HEK293T (cell line): ENCODE measurements at regions not wholly inside any gene's neighbourhood (a gene's known extent, or its start where the extent isn't known, plus 50 kb on each side); places are given as distances from the start of the nearest gene placed in this dataset.

ENCODE experiments used
- CTCF ChIA-PET: fragments of 350-600 bp; formaldehyde crosslinking; extraction: SDS; loops from one replicate; lab custom pipeline; 2021; ENCODE audit warnings: antibody characterized with exemption, inconsistent platforms; lab: Yijun Ruan, JAX
- POLR2A ChIA-PET: fragments of 350-600 bp; formaldehyde crosslinking; extraction: SDS; loops from one replicate; lab custom pipeline; 2020; ENCODE audit warnings: antibody characterized with exemption, inconsistent platforms; lab: Yijun Ruan, JAX
- DNase-seq: peaks from one replicate; pipeline ENCODE4 v3.0.0; 2012; ENCODE audit warnings: mixed read lengths; ENCODE audit errors: extremely low spot score
- ARNT ChIP-seq: fragments of 450-650 bp; IDR thresholded peaks from 2 replicates; pipeline ENCODE4 v1.6.1; 2017; ENCODE audit warnings: mild to moderate bottlenecking
- BHLHE40 ChIP-seq: fragments of 450-650 bp; IDR thresholded peaks from 2 replicates; pipeline ENCODE4 v1.6.1; 2016; ENCODE audit warnings: mild to moderate bottlenecking, moderate library complexity, borderline replicate concordance
- CTBP1 ChIP-seq: fragments of 450-650 bp; IDR thresholded peaks from 2 replicates; pipeline ENCODE4 v1.6.1; 2016; ENCODE audit warnings: borderline replicate concordance
- ELF4 ChIP-seq: fragments of 450-650 bp; IDR thresholded peaks from 2 replicates; pipeline ENCODE4 v1.6.1; 2017; ENCODE audit warnings: antibody characterized with exemption
- FOXA1 ChIP-seq: fragments of 450-650 bp; IDR thresholded peaks from 2 replicates; pipeline ENCODE4 v1.6.1; 2016; ENCODE audit warnings: mild to moderate bottlenecking
- FOXK2 ChIP-seq: fragments of 450-650 bp; IDR thresholded peaks from 2 replicates; pipeline ENCODE4 v1.6.1; 2016; ENCODE audit warnings: mild to moderate bottlenecking
- FOXM1 ChIP-seq: fragments of 450-650 bp; IDR thresholded peaks from 2 replicates; pipeline ENCODE4 v1.6.1; 2017; ENCODE audit warnings: mild to moderate bottlenecking, borderline replicate concordance
- HDGF ChIP-seq: fragments of 450-650 bp; IDR thresholded peaks from 2 replicates; pipeline ENCODE4 v1.6.1; 2017; ENCODE audit warnings: antibody characterized with exemption, borderline replicate concordance
- L3MBTL2 ChIP-seq: fragments of 450-650 bp; conservative IDR thresholded peaks from 2 replicates; pipeline ENCODE4 v1.6.1; 2016; ENCODE audit warnings: mild to moderate bottlenecking
- LEF1 ChIP-seq: fragments of 450-650 bp; IDR thresholded peaks from 2 replicates; pipeline ENCODE4 v1.6.1; 2017; ENCODE audit warnings: mild to moderate bottlenecking, borderline replicate concordance
- NFRKB ChIP-seq: fragments of 450-650 bp; IDR thresholded peaks from 2 replicates; pipeline ENCODE4 v1.6.1; 2016; ENCODE audit warnings: mild to moderate bottlenecking, moderate library complexity
- SP1 ChIP-seq: fragments of 450-650 bp; IDR thresholded peaks from 2 replicates; pipeline ENCODE4 v1.6.1; 2017
- SUZ12 ChIP-seq: fragments of 450-650 bp; IDR thresholded peaks from 2 replicates; pipeline ENCODE4 v1.6.1; 2016; ENCODE audit warnings: mild to moderate bottlenecking
- TARDBP ChIP-seq: fragments of 450-650 bp; IDR thresholded peaks from 2 replicates; pipeline ENCODE4 v1.6.1; 2016
- ZNF384 ChIP-seq: fragments of 450-650 bp; IDR thresholded peaks from 2 replicates; pipeline ENCODE4 v1.6.1; 2016
- TF ChIP-seq, protein P1 (sequence below): fragments of 450-650 bp; IDR thresholded peaks from 2 replicates; pipeline ENCODE4 v1.6.1; 2016

DNA sequence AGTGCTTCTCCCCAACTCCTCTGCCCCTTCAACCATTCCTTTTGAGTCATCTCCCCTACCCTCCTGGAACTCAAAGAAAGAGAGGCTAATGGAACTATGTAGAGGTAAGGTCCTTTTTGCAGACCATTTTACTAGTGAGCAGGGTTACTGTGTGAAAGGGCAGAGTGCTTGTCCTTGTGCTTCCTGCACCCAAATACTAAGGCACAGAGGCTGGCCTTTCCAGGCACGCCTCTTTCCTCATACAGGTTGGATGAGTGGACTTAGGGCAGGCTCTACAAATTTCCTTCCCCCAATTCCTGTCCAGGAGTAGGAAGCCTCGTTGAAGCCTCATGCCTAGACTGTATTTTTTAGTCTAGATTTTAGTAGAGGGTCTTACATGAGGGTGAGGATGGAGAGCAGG, 288.8 kb upstream of the SLC14A2 start:
- CTCF ChIA-PET, result no interaction called here
- POLR2A ChIA-PET, result no interaction called here
- no peak for DNase-seq
- TF ChIP-seq ARNT, result no peak

DNA sequence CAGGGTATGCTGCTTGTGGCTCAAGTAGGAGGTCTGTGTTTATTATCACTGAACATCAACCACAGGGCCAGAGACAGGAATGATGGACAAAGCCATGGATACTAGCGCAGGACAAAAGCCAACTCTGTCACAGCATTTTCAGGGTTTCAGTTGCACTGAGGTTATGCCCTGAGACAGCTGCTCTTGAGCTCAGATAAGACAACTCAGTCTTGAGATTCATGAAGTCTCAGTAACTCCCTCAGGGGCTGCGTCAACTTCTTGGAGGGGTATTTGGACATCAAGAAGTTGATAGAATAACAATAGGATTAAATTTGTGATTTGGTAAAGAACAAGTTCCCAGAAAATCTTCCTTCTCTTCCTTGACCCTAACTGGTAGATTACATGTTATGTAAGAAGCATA, 287.0 kb upstream of the SLC14A2 start:
- CTCF ChIA-PET, result no interaction called here
- POLR2A ChIA-PET, result no interaction called here
- no peak for DNase-seq
- TF ChIP-seq TARDBP (no peak), SUZ12 (no peak), HDGF (no peak), CTBP1 (no peak), FOXM1 (no peak), L3MBTL2 (no peak), FOXK2 (no peak), ZNF384 (no peak), LEF1 (no peak)
- TF ChIP-seq, protein P1, sequence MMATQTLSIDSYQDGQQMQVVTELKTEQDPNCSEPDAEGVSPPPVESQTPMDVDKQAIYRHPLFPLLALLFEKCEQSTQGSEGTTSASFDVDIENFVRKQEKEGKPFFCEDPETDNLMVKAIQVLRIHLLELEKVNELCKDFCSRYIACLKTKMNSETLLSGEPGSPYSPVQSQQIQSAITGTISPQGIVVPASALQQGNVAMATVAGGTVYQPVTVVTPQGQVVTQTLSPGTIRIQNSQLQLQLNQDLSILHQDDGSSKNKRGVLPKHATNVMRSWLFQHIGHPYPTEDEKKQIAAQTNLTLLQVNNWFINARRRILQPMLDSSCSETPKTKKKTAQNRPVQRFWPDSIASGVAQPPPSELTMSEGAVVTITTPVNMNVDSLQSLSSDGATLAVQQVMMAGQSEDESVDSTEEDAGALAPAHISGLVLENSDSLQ, result no peak

DNA sequence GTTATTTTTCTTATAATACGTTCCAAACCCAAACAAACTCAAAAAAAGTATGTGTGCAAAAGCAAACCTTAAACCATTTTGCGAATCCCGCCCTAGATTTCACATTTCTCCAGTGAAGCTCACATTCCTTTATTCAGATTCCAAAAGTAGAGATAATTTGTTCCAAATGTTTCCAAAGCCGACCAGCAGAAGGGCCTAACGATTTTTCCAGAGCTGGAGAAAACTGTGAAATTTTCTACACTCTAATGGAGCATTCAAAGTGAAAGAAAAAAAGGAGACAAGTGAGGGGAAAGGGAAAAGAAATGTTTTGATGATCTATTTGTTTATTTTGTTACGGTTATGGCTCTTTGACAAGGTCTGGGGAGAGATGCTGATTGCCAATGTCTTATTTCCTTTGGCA, 286.5 kb upstream of the SLC14A2 start:
- ChIA-PET CTCF (no interaction called here), POLR2A (no interaction called here)
- TF ChIP-seq FOXK2 (no peak), CTBP1 (no peak), TARDBP (no peak), ARNT (no peak), FOXM1 (no peak), FOXA1 (no peak), NFRKB (no peak), ZNF384 (no peak), HDGF (no peak), L3MBTL2 (no peak), BHLHE40 (no peak), LEF1 (no peak), SUZ12 (no peak), SP1 (no peak), ELF4 (no peak)
- TF ChIP-seq, protein P1, result no peak
- DNase-seq, result no peak

DNA sequence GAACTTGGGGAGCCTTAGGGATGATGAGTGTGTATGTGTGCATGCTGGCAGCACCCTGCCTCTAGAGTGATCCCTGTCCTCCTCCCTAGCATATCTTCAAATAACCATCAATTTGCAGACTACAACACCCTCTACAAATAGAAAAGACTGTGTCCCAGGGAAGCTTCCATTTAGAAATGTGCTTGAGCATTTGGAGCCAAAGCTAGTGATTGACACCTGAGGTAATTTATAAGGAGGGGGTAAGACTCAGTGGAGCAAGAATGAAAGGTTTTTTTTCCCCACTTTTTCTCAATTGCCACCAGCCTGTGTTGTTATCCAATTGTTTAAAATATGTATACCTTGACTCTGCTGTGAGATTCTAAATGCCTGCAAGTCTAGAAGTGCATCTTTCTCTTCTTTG, 286.0 kb upstream of the SLC14A2 start:
- DNase-seq, result no peak
- TF ChIP-seq HDGF, result no peak
- TF ChIP-seq, protein P1, result no peak
- TF ChIP-seq SUZ12, result no peak
- no peak for TF ChIP-seq LEF1
- TF ChIP-seq ARNT, result no peak
- no peak for TF ChIP-seq FOXK2
- TF ChIP-seq BHLHE40, result no peak
- TF ChIP-seq CTBP1, result no peak
- TF ChIP-seq NFRKB, result no peak
- TF ChIP-seq FOXA1, result no peak
- no peak for TF ChIP-seq L3MBTL2
- no peak for TF ChIP-seq ZNF384
- TF ChIP-seq TARDBP, result no peak
- TF ChIP-seq ELF4, result no peak
- TF ChIP-seq FOXM1, result no peak
- TF ChIP-seq SP1, result no peak
- ChIA-PET POLR2A (no interaction called here), CTCF (no interaction called here)

DNA sequence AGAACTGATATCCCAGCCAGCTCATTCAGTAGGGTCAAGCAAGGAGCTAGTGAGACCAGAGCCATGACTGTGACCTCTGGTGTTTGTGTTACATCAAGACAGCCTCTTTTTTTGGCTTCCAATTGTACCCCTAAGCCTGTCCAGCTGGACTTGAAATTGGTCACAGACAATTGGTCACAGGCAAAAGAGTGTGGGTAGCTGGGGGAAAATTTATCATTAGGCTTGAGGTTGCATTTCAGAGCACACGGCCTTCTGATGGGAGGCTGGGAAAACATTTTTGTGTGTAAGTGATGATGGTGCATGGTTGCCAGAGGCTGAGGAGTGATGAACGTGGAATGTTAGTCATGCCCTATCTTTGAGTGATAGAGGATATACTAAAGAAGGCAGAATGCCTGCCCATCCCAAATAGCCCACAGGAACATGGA, 285.1 kb upstream of the SLC14A2 start:
- CTCF ChIA-PET, result no interaction called here
- DNase-seq, result no peak
- TF ChIP-seq, protein P1, result no peak
- TF ChIP-seq ARNT, result no peak
- TF ChIP-seq SUZ12, result no peak
- TF ChIP-seq ELF4, result no peak
- no peak for TF ChIP-seq ZNF384
- TF ChIP-seq FOXA1, result no peak
- TF ChIP-seq L3MBTL2, result no peak
- POLR2A ChIA-PET, result no interaction called here

DNA sequence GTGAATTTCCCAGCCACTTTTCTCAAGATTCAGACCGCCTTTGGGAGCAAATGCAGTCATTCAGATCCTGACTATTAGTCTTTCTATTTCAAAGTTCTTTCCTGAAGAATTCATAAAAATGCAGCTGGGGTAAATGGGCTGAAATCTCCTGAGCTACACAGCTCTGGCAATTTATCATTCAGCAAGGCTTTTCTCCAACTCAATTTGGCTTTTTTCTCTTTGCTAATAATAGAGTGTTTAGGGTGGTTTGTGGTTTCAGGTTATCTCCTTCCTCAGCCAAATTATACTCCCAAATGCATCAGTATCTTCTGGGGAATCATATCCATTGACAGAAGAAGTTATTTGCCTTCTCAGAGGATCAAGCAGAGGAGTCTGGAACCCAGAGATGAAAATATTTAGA, 282.4 kb upstream of the SLC14A2 start:
- DNase-seq, result no peak
- CTCF ChIA-PET, result no interaction called here
- TF ChIP-seq SP1 (no peak), FOXA1 (no peak), HDGF (no peak), L3MBTL2 (no peak), SUZ12 (no peak), LEF1 (no peak), ZNF384 (no peak), FOXM1 (no peak), TARDBP (no peak), FOXK2 (no peak), ARNT (no peak), NFRKB (no peak), ELF4 (no peak), CTBP1 (no peak), BHLHE40 (no peak)
- TF ChIP-seq, protein P1, result no peak
- POLR2A ChIA-PET, result no interaction called here
